Tibial nerve (tissue), 4 donors: ENCODE measurements at regions not wholly inside any gene's neighbourhood (a gene's known extent, or its start where the extent isn't known, plus 50 kb on each side); places are given as distances from the start of the nearest gene placed in this dataset.

Experiments used
- CTCF ChIP-seq, 5 experiments: fragments of 200-600 bp in 3 of 5; fragments of 450-650 bp in 2 of 5; sonication (generic) in 3 of 5; IDR thresholded peaks; one replicate each; pipeline ENCODE4 v1.5.1; 2016 to 2019; ENCODE audit warnings: antibody characterized with exemption in 5 of 5, mild to moderate bottlenecking in 3 of 5, moderate library complexity in 2 of 5
- EP300 ChIP-seq, 2 donors: sonication (generic); formaldehyde crosslinking; IDR thresholded peaks; one replicate each; pipeline ENCODE4 v1.6.1; 2017; ENCODE audit warnings: antibody characterized with exemption in 2 of 2, mild to moderate bottlenecking in 1 of 2

- TF ChIP-seq CTCF (IDR thresholded peaks at IDR 0.05) (no peak), EP300 (IDR thresholded peaks at IDR 0.05) (no peak)
These were observed 583.7 kb downstream of the ADCYAP1 start for GRCh38 chr18:1488394-1488793.
